GM18907 (cell line): ENCODE measurements at regions not wholly inside any gene's neighbourhood (a gene's known extent, or its start where the extent isn't known, plus 50 kb on each side); places are given as distances from the start of the nearest gene placed in this dataset.
A peak's percentile ranks its signal among the peaks of the same experiment; 100 is the strongest.

Experiments
- ATAC-seq: cut with Tn5 transposase; IDR thresholded peaks from one replicate; pipeline ENCODE4 v1.9.1; 2021; ENCODE audit warnings: mild to moderate bottlenecking, moderate library complexity; ENCODE audit not compliant: unreplicated experiment

DNA sequence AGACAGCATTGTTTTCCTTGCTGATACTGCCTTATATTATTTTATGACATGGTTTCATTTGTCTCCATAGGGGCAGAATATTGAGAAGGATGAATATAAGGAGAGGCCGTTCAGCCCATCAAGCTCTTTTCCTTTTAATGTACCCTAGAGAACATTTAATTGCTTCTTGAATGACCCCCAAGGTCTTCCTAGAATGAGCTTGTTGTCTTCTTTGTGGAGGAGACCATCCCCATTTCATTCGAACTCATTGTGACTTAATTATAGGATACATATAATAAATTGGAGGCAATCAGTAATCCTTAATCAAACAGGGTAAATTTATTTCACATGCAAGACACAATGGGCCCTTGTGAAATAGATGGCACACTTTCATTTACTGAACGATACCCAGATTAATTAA, 231.3 kb downstream of the MDFIC start:
- ATAC-seq: no peak

DNA sequence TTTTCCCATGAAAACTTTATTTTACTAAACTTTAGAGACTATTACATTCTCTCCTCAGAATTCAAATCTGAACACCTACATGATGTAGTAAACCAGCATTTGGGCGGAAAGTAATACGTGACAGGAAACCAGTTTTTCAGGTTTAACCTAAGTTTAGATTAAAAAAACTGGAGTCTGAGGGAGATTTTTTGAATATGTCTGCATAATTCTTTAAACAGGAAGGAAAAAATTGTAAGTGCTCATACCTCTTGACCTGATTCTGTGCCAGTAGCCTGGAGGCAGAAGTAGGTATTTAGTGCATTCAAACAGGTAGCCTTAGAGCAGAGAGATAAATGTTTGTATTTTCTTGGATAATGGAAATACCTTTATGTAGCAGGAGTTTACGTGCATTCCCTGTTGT, 224.3 kb downstream of the MDFIC start:
- no peak for ATAC-seq

GRCh38 chr7:115145512-115145911, 223.6 kb downstream of the MDFIC start:
- ATAC-seq: peak; percentile 91

DNA sequence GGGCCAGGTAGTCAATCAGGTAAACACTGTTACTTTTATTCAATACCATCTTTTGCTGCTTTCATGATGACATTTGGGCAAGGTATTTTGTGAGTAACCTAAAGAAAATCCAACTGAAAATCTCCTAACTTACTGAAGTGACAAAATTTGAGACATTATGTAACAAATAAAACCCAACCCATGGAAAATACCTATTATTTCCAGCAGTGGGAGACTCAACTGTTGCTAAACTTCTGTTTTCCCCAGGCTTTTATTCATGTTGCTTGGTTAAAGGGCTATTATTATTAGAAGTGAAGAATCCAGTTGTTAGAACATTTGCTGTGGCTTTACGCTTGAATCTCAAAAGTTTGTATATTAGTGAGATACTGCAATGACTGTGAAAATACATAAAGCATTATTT, 215.9 kb downstream of the MDFIC start:
- ATAC-seq: no peak

GRCh38 chr7:115136796-115137443, 215.0 kb downstream of the MDFIC start:
- ATAC-seq: no peak

DNA sequence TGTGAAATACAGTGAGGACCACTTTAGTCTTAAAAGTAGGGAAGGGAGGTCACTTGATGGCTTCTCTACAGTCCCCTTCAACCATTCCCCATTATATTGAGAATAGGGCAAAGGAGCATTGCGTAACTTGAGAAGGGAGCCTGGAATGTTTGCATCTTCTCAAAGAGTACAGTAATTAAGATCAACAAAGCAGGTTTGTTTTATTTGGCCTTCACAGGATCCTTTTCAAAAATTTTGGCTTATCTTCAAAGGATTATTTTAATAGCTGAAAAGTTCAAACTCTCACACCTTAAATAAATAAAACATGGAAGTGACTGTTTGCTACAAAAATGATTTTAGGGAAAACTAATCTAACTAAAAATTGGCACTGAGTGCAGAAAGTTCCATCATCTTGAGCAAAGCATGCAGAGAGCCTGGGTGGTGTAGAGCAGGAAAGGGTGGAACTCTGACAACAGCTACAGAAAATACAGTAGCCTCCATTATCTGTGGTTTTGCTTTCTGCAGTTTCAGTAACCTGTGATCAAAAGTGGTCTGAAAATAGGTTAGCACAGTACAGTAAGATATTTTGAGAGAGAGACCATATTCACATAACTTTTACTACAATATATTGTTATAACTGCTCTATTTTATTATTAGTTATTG, 214.0 kb downstream of the MDFIC start:
- no peak for ATAC-seq

- no peak for ATAC-seq
Measured at GRCh38 chr7:115135146-115135545, 213.3 kb downstream of the MDFIC start.

GRCh38 chr7:115133248-115133647, 211.4 kb downstream of the MDFIC start:
- no peak for ATAC-seq

DNA sequence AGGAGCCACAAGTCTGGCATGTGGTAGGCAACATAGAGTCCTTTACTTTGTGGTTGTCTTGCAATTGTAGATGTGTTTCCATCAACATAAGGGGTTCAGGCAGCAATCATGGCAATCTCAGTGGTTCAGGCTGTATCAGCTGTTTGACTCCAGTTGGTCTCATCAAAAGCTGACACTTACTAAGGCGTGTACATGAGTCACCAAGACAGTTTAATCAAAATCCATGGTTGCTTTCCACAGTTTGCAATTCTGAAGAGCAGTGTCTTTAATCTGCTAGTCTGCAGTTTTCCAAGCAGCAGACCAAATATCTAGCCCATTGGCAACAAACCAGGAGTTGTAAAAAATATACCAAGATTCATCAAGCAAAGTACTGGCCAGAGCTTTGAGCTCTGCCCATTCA, 210.2 kb downstream of the MDFIC start:
- ATAC-seq: no peak

- ATAC-seq: no peak
Measured at GRCh38 chr7:115128154-115128553, 206.3 kb downstream of the MDFIC start.

GRCh38 chr7:115127399-115128021, 205.6 kb downstream of the MDFIC start:
- no peak for ATAC-seq

DNA sequence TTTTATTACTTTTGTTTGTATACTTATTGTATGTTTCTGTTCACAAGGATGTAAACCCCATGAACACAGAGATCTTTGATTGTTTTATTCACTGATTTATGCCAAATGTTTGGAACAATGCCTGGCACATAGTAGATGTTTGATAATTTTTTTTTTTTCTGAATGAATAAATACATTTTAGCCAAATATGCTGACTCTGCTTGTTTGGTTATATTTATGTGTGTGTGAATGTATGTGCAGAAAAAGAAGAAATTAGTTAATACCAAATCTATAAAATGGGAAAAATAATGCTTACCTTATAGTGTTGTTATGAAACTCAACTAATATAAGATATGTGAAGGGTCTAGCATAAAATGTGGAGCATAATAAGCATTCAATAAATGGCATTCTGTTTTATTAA, 203.9 kb downstream of the MDFIC start:
- ATAC-seq: no peak

DNA sequence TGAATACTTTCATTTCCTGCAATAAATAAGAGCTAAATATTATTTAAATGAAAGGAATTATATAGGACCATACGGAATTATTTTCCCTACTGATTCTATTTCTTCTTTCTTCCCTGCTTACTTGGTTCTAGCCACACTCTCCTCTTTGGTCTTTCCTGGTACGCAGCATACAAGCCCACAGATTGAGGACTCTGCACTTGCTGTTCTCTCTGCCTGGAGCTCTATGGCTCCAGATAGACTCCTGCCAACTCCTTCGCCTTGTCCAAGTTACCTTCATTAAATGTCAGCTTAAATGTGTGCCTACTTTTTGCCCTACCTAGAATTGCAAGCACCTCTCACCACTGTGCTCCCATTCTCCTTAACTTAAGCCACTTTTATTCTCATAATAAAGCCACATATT, 203.4 kb downstream of the MDFIC start:
- ATAC-seq: no peak

DNA sequence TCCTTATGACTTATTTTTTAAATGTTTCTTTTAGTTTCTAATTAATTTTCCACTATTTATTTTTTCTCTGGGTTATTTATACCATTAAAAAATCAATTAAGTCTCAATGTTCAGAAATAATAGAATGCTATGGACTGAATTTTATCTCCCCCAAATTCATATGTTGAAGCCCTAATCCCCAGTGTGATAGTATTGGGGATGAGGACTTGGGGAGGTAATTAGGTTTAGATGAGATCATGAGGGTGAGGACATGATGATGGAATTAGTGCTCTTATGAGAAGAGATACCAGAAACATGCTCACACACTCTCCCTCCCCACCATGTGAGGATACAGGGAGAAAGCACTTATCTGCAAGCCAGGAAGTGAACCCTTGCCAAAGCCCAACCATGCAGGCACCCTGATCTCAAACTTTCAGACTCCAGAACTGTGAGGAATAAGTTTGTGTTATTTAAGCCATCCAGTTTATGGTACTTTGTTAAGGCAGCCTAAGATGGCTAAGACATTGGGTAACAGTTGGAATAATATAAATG, 202.6 kb downstream of the MDFIC start:
- no peak for ATAC-seq

DNA sequence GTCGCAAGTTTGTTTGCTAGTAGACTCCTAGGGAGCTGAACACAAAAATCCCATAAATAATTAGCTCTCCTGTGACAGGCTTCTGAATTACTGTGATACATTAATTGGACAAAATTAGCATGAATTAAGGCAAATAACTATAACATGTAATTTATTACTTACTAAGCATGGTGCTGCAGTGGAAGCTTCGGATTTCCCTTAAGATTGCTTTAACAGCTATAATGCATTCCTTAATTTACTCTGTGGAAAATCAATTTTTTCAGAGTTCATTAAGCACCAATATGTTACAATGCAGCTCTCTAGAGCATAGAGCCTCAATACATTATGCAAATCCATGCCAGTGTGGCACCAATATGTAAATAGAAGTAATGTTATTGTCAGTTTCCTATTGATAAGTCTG, 201.5 kb downstream of the MDFIC start:
- no peak for ATAC-seq

GRCh38 chr7:115122388-115122787, 200.5 kb downstream of the MDFIC start:
- ATAC-seq: no peak

- no peak for ATAC-seq
Measured at GRCh38 chr7:115117748-115118147, 195.9 kb downstream of the MDFIC start.

GRCh38 chr7:115116773-115117715, 195.2 kb downstream of the MDFIC start:
- peak; percentile 79 for ATAC-seq

DNA sequence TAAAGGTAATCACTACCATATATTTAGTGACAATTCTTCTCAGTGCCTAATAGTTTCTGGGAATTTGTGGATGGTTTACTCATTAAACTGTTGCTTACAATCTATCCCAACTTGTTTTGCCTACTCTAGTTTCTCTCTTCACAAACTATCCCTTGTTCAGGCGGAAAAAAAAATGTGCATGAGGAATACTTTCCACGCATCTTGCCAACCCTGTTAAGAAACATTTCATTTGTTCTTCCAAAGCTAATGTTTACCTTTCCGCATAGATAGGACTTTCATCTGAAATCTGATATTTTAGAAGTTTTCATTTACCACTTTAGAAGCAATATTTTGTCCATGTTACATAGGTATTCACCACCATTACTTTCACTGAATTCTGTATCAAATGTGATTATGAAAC, 191.9 kb downstream of the MDFIC start:
- ATAC-seq: no peak

DNA sequence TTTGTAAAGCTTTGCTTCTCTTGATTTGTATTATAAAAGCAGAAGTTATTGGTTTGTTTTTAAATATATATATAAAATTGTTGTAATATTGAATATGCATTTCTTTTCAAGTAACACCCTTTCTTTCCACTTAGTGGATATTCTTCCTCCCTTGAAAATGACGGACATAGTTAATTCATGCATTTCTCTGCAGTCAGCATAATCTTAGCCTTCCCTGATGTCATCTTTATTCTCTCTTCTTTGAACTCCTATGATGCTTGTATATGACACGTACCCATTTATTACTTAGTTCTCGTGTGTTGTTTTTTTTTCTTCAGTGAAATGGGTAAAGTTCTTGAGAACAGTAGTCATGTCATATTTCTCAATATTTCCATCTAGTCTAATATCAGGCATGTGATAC, 191.2 kb downstream of the MDFIC start:
- no peak for ATAC-seq

DNA sequence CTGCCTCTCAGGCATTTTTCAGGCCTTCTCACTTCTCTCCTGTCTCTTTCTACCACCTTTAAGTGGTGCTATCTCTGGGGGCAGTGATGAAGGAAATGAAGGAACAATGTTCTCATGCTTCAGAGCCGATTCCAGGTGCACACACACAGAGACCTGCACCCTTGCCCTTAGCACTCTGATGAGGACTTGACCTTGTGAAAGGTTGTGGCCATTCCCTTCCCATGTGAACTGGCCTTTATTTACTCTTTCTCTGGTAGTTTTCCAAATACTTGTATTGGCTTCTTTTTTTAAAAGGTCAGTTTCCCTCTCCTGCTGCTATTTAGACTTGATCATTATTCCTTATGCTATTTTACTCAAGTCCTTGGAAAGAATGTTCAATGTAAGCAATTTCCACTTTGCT, 188.6 kb downstream of the MDFIC start:
- no peak for ATAC-seq
